GM19324 (cell line): ENCODE measurements at regions not wholly inside any gene's neighbourhood (a gene's known extent, or its start where the extent isn't known, plus 50 kb on each side); places are given as distances from the start of the nearest gene placed in this dataset.

Experiments used
- ATAC-seq: cut with Tn5 transposase; IDR thresholded peaks from one replicate; pipeline ENCODE4 v1.9.1; 2021; ENCODE audit warnings: mild to moderate bottlenecking, moderate library complexity; ENCODE audit not compliant: unreplicated experiment, low FRiP score

- no peak for ATAC-seq
Measured at GRCh38 chr14:34075042-34075744, 124.3 kb upstream of the EGLN3 start.

DNA sequence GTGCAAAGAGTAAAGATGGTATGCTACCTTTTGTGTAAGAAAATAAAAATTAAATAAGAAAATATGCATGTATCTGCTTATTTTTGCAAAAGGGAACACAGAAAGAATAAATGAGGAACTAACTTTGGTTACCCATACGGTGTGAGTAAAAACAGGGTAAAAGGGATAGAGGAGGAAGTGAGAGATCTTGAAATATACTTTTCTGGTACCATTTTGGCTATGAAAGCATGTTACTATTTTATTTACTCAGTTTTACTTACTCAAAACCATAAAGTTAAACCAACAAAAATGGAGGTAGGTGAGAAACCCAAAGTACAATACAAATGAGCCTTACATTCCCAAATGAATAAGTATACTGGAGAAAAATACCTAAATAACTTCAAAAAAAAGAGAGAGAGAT lies 122.0 kb upstream of the EGLN3 start:
- no peak for ATAC-seq

GRCh38 chr14:34072401-34072800 lies 121.5 kb upstream of the EGLN3 start:
- ATAC-seq = no peak

GRCh38 chr14:34070917-34071407 lies 120.1 kb upstream of the EGLN3 start:
- no peak for ATAC-seq

- no peak for ATAC-seq
Measured at GRCh38 chr14:34069854-34070582, 119.1 kb upstream of the EGLN3 start.

- no peak for ATAC-seq
Measured at GRCh38 chr14:34067587-34067986, 116.7 kb upstream of the EGLN3 start.

GRCh38 chr14:34065690-34066391 lies 115.0 kb upstream of the EGLN3 start:
- ATAC-seq = no peak

DNA sequence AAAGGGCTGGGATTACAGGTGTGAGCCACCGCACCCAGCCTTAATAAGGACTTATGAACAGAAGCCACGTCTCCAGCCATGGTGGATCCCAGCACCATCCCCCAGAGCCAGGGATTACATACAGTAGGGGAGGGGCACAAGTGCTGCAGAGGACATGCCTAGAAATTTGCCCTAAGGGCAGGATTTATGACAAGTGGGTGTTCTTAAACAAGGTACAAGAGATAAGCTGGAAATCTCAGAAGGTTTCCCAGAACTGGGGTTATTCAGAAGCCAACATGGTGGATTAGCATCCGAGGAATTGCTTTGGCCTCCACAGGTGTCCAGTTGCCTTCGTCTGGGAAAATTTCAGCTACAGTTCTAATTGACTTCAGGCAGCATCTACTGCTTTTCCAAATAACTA lies 114.4 kb upstream of the EGLN3 start:
- no peak for ATAC-seq

DNA sequence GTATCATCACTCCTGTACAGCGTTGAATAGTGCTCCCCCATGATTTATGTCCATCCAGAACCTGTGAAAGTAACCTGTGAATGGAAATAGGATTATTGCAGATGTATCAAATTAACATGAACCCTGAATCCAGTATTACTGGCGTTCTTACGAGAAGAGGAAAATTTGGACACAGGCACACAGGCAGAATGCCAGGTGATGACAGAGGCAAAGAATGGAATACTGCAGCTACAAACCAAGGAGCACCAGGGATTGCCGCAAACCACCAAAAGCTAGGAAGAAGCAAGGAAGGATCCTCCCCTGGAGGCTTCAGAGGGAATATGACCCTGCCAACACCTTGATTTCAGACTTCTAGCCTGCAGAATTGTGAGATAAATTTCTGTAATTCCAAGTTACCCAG lies 113.5 kb upstream of the EGLN3 start:
- ATAC-seq = no peak

GRCh38 chr14:34063470-34064164 lies 112.7 kb upstream of the EGLN3 start:
- ATAC-seq = no peak

DNA sequence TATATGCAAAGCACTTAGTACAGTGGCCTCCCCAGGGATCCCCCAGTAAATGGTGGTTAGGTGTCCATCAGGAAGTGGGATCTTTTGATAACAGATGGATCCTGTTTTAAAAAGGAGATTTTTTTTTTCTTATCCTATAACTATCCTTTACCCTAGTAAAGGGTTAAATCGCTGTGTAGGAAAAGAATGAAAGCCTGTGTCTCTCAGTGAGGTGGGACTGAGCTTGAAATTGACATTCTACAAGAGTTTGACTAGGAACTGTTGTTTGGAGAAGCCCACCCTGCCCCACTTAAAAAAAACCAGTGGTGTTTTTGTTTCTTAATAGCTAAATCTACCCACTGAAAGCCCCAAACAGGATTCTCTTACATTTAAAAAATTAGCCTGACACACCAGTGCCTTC lies 112.2 kb upstream of the EGLN3 start:
- no peak for ATAC-seq

GRCh38 chr14:34062353-34062973 lies 111.6 kb upstream of the EGLN3 start:
- ATAC-seq = no peak

- peak; percentile 16 for ATAC-seq
Measured at GRCh38 chr14:34060651-34060999, 109.8 kb upstream of the EGLN3 start.

- peak; percentile 81 for ATAC-seq
Measured at GRCh38 chr14:34059925-34060650, 109.2 kb upstream of the EGLN3 start.

DNA sequence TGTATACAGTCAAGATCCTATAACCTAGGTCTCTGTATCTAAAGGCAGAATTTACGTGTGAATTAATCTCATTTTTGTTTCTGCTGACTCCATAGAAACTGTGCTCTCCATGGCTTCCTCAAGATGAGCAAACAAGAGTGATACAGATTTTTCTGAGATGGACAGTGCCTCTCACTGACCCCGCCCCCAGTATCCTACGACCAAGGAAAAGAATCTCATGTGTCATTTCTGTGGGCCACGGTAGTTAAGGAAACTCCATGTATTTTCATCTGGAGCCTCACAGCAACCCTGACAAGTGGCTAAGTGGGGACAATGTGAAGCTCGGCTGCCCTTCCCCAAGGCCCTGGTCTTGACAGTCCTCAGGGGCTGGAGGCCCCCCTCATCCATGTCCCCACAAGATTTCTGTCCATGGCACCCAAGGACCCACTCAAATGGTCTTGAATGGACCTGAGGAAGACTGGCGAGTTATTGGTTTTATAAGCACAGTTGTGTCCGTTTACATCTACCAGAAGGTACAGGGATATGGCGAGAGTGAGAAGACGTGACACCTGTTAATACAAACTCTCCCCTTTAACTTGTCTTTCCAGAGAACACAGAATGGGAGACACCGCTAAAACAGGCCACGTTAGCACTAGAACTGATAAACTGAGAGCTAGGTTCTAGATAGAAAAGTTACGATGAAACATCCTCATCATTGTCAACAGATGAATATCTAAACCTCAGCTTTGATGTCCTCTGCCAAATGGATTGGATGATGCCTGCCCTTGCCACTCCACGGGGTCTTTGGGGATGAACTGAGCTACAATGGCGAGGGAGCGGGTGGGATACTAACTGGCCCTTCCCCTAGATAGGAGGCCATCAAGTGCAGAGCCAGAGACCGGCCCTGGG lies 108.4 kb upstream of the EGLN3 start:
- ATAC-seq = no peak

- ATAC-seq = no peak
Measured at GRCh38 chr14:34058510-34058909, 107.6 kb upstream of the EGLN3 start.

- no peak for ATAC-seq
Measured at GRCh38 chr14:34056046-34056445, 105.2 kb upstream of the EGLN3 start.

- ATAC-seq = peak; percentile 32
Measured at GRCh38 chr14:34055157-34055950, 104.5 kb upstream of the EGLN3 start.
